ENCODE measurements at regions not wholly inside any gene's neighbourhood (a gene's known extent, or its start where the extent isn't known, plus 50 kb on each side); places are given as distances from the start of the nearest gene placed in this dataset.
"Not testable (repeated sequence)": the region's sequence is repeated elsewhere in the genome, so short reads cannot be mapped to it uniquely, and the experiment has no call there.

- Histone ChIP-seq H3F3A (ENCODE audit: low read depth) (no peaks in the 10 kb centered on the region), H3K9me2 (replicated peaks; ENCODE audit: low read depth, low read length) (no peaks in the 10 kb centered on the region), H3K79me2 (ENCODE audit: insufficient read depth, low read length) (no peaks in the 10 kb centered on the region), H3K9me3 (ENCODE audit: insufficient read depth, low read depth, low read length) (no peaks in the 10 kb centered on the region), H3K4me2 (ENCODE audit: low read depth, low read length, poor library complexity, severe bottlenecking) (no peak overlapping the region), H4K20me1 (ENCODE audit: insufficient read depth, low read length, poor library complexity, severe bottlenecking) (no peaks in the 10 kb centered on the region), H3K36me3 (ENCODE audit: insufficient read depth, low read length) (no peaks in the 10 kb centered on the region), H2AFZ (ENCODE audit: low read length) (no peak overlapping the region), H3K4me1 (ENCODE audit: insufficient read depth, low read length, poor library complexity, severe bottlenecking) (no peaks in the 10 kb centered on the region), H3K9ac (ENCODE audit: low read depth, low read length, poor library complexity, severe bottlenecking) (no peak overlapping the region), H3K27me3 (ENCODE audit: insufficient read depth, low read length, poor library complexity, severe bottlenecking) (no peaks in the 10 kb centered on the region), H3K4me3 (ENCODE audit: low read length, poor library complexity, severe bottlenecking) (no peak overlapping the region)
- TF ChIP-seq CTCF (conservative IDR thresholded peaks at IDR 0.05; ENCODE audit: low read length) (no peak), EZH2phosphoT487 (IDR thresholded peaks at IDR 0.05; ENCODE audit: borderline replicate concordance) (no peak)
Measured at GRCh38 chr7:138388673-138389491, 71.2 kb upstream of the TRIM24 start.

GRCh38 chr7:138395763-138396162 lies 64.3 kb upstream of the TRIM24 start:
- H3K79me2 ChIP-seq (ENCODE audit: insufficient read depth, low read length), result no peaks in the 10 kb centered on the region
- H2AFZ ChIP-seq (ENCODE audit: low read length), result no peak overlapping the region
- no peaks in the 10 kb centered on the region for H3K9me3 ChIP-seq (ENCODE audit: insufficient read depth, low read depth, low read length)
- no peak overlapping the region for H3K9ac ChIP-seq (ENCODE audit: low read depth, low read length, poor library complexity, severe bottlenecking)
- H3K4me2 ChIP-seq (ENCODE audit: low read depth, low read length, poor library complexity, severe bottlenecking), result no peak overlapping the region
- H4K20me1 ChIP-seq (ENCODE audit: insufficient read depth, low read length, poor library complexity, severe bottlenecking), result no peaks in the 10 kb centered on the region
- peaks cover 3% of the 10 kb centered on the region for H3K4me1 ChIP-seq (ENCODE audit: insufficient read depth, low read length, poor library complexity, severe bottlenecking)
- H3K36me3 ChIP-seq (ENCODE audit: insufficient read depth, low read length), result no peaks in the 10 kb centered on the region
- no peaks in the 10 kb centered on the region for H3K9me2 ChIP-seq (replicated peaks; ENCODE audit: low read depth, low read length)
- H3K27me3 ChIP-seq (ENCODE audit: insufficient read depth, low read length, poor library complexity, severe bottlenecking), result no peaks in the 10 kb centered on the region
- H3F3A ChIP-seq (ENCODE audit: low read depth), result no peaks in the 10 kb centered on the region
- TF ChIP-seq EZH2phosphoT487 (IDR thresholded peaks at IDR 0.05; ENCODE audit: borderline replicate concordance) (no peak), CTCF (conservative IDR thresholded peaks at IDR 0.05; ENCODE audit: low read length) (no peak)
- no peak overlapping the region for H3K4me3 ChIP-seq (ENCODE audit: low read length, poor library complexity, severe bottlenecking)

GRCh38 chr7:138396251-138397070 lies 63.6 kb upstream of the TRIM24 start:
- no peaks in the 10 kb centered on the region for H4K20me1 ChIP-seq (ENCODE audit: insufficient read depth, low read length, poor library complexity, severe bottlenecking)
- no peaks in the 10 kb centered on the region for H3K9me3 ChIP-seq (ENCODE audit: insufficient read depth, low read depth, low read length)
- H3K27me3 ChIP-seq (ENCODE audit: insufficient read depth, low read length, poor library complexity, severe bottlenecking), result no peaks in the 10 kb centered on the region
- no peak overlapping the region for H3K9ac ChIP-seq (ENCODE audit: low read depth, low read length, poor library complexity, severe bottlenecking)
- H3K4me1 ChIP-seq (ENCODE audit: insufficient read depth, low read length, poor library complexity, severe bottlenecking), result peaks cover 3% of the 10 kb centered on the region
- H3K4me2 ChIP-seq (ENCODE audit: low read depth, low read length, poor library complexity, severe bottlenecking), result no peak overlapping the region
- no peak overlapping the region for H3K4me3 ChIP-seq (ENCODE audit: low read length, poor library complexity, severe bottlenecking)
- TF ChIP-seq CTCF (conservative IDR thresholded peaks at IDR 0.05; ENCODE audit: low read length) (no peak), EZH2phosphoT487 (IDR thresholded peaks at IDR 0.05; ENCODE audit: borderline replicate concordance) (no peak)
- no peaks in the 10 kb centered on the region for H3F3A ChIP-seq (ENCODE audit: low read depth)
- no peaks in the 10 kb centered on the region for H3K9me2 ChIP-seq (replicated peaks; ENCODE audit: low read depth, low read length)
- no peaks in the 10 kb centered on the region for H3K36me3 ChIP-seq (ENCODE audit: insufficient read depth, low read length)
- no peak overlapping the region for H2AFZ ChIP-seq (ENCODE audit: low read length)
- no peaks in the 10 kb centered on the region for H3K79me2 ChIP-seq (ENCODE audit: insufficient read depth, low read length)

GRCh38 chr7:138397071-138397433 lies 63.0 kb upstream of the TRIM24 start:
- not testable (repeated sequence) for H3K9ac ChIP-seq (ENCODE audit: low read depth, low read length, poor library complexity, severe bottlenecking); H3K36me3 ChIP-seq (ENCODE audit: insufficient read depth, low read length); H3F3A ChIP-seq (ENCODE audit: low read depth); H3K4me2 ChIP-seq (ENCODE audit: low read depth, low read length, poor library complexity, severe bottlenecking); H3K79me2 ChIP-seq (ENCODE audit: insufficient read depth, low read length); H3K27me3 ChIP-seq (ENCODE audit: insufficient read depth, low read length, poor library complexity, severe bottlenecking); H2AFZ ChIP-seq (ENCODE audit: low read length); H3K4me1 ChIP-seq (ENCODE audit: insufficient read depth, low read length, poor library complexity, severe bottlenecking); H4K20me1 ChIP-seq (ENCODE audit: insufficient read depth, low read length, poor library complexity, severe bottlenecking); H3K9me2 ChIP-seq (replicated peaks; ENCODE audit: low read depth, low read length); H3K4me3 ChIP-seq (ENCODE audit: low read length, poor library complexity, severe bottlenecking); H3K9me3 ChIP-seq (ENCODE audit: insufficient read depth, low read depth, low read length)
